ENCODE measurements at regions not wholly inside any gene's neighbourhood (a gene's known extent, or its start where the extent isn't known, plus 50 kb on each side); places are given as distances from the start of the nearest gene placed in this dataset.

DNA sequence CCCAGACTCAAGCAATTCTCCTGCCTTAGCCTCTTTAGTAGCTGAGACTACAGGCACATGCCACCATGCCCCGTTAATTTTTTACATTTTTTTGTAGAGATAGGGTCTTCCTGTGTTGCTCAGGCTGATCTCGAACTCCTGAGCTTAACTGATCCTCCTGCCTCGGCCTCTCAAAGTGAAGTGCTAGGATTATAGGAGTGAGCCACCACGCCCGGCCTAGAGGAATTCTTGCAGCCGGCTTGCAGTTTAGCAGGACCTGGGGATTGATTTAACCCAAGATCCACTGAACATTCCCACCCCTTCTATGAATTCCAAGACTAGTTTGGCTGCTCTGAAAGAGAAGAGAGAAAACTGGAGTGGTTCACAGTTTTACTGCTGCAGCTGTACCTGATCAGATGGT lies 63.3 kb upstream of the TNRC6B start:
- TF ChIP-seq, protein P1, sequence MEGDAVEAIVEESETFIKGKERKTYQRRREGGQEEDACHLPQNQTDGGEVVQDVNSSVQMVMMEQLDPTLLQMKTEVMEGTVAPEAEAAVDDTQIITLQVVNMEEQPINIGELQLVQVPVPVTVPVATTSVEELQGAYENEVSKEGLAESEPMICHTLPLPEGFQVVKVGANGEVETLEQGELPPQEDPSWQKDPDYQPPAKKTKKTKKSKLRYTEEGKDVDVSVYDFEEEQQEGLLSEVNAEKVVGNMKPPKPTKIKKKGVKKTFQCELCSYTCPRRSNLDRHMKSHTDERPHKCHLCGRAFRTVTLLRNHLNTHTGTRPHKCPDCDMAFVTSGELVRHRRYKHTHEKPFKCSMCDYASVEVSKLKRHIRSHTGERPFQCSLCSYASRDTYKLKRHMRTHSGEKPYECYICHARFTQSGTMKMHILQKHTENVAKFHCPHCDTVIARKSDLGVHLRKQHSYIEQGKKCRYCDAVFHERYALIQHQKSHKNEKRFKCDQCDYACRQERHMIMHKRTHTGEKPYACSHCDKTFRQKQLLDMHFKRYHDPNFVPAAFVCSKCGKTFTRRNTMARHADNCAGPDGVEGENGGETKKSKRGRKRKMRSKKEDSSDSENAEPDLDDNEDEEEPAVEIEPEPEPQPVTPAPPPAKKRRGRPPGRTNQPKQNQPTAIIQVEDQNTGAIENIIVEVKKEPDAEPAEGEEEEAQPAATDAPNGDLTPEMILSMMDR (IDR thresholded peaks at IDR 0.05 in 2 of 3, conservative IDR thresholded peaks at IDR 0.05 in 1 of 3; ENCODE audit: borderline replicate concordance in 1 of 3, insufficient read depth in 1 of 3, low read depth in 2 of 3, low read length in 2 of 3): no peak
- TF ChIP-seq CEBPB (IDR thresholded peaks at IDR 0.05; ENCODE audit: low read depth): no peak
- no peak for TF ChIP-seq POLR2AphosphoS5 (IDR thresholded peaks at IDR 0.05; ENCODE audit: low read depth, low read length)
- no peak for TF ChIP-seq ZNF274 (IDR thresholded peaks at IDR 0.05; ENCODE audit: low read depth, low read length)
- no peak for TF ChIP-seq REST (IDR thresholded peaks at IDR 0.05; ENCODE audit: low read depth)
- no peak for TF ChIP-seq ELF1 (IDR thresholded peaks at IDR 0.05; ENCODE audit: borderline replicate concordance, low read depth)
- TF ChIP-seq POLR2A (IDR thresholded peaks at IDR 0.05; ENCODE audit: borderline replicate concordance, extremely low read depth, insufficient read depth, insufficient read length): no peak
- TF ChIP-seq YY1 (IDR thresholded peaks at IDR 0.05; ENCODE audit: extremely low read depth, insufficient replicate concordance, low read depth, low read length): no peak
- TF ChIP-seq EZH2phosphoT487 (IDR thresholded peaks at IDR 0.05; ENCODE audit: borderline replicate concordance): no peak
- no peak for TF ChIP-seq EZH2 (IDR thresholded peaks at IDR 0.05)
- no peak for TF ChIP-seq SIN3A (IDR thresholded peaks at IDR 0.05; ENCODE audit: low read depth)
- TF ChIP-seq, protein P2, sequence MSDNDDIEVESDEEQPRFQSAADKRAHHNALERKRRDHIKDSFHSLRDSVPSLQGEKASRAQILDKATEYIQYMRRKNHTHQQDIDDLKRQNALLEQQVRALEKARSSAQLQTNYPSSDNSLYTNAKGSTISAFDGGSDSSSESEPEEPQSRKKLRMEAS (IDR thresholded peaks at IDR 0.05): no peak
- no peak for TF ChIP-seq CBX3 (IDR thresholded peaks at IDR 0.05; ENCODE audit: low read depth)
